Endothelial cell of umbilical vein (primary cell): ENCODE measurements at regions not wholly inside any gene's neighbourhood (a gene's known extent, or its start where the extent isn't known, plus 50 kb on each side); places are given as distances from the start of the nearest gene placed in this dataset.

Experiments
- BruUV-seq: library from RNA; stranded (reverse); fragments of 400-500 nt; replicated peaks from 2 replicates; lab custom pipeline; 2021; lab: Mats Ljungman, UMichigan
- CTCF ChIA-PET: fragments of 300-600, 350-600 bp; sonication (Branson Sonifier 250); formaldehyde crosslinking; loops from one replicate; lab custom pipeline; 2021; ENCODE audit warnings: antibody characterized with exemption, inconsistent platforms; lab: Charles Lee
- POLR2A ChIA-PET: fragments of 300-600, 350-600 bp; sonication (Branson Sonifier 250); formaldehyde crosslinking; loops from one replicate; lab custom pipeline; 2021; ENCODE audit warnings: antibody characterized with exemption, inconsistent platforms; lab: Charles Lee
- DNase-seq: peaks from one replicate; pipeline ENCODE4 v3.0.0-alpha.2; 2011; ENCODE audit warnings: low read depth, low spot score
- FAIRE-seq: peaks from 2 replicates; lab custom pipeline; 2011; peaks lifted over from hg19 to GRCh38; lab: Jason Lieb, UNC
- H2AFZ ChIP-seq: 2 replicates; pipeline ENCODE4 v1.6.0; 2012; ENCODE audit warnings: low read depth, low read length, control low read depth, inconsistent platforms
- H3K27ac ChIP-seq: 2 replicates; pipeline ENCODE4 v1.5.1; 2011; ENCODE audit warnings: low read depth, mild to moderate bottlenecking, control low read depth, low read length, moderate library complexity; ENCODE audit not compliant: insufficient read depth
- H3K27me3 ChIP-seq, 2 experiments: 2 replicates each; pipeline versions ENCODE4 v1.6.0 to v1.6.1; 2011; ENCODE audit warnings: low read length in 2 of 2, mixed read lengths in 1 of 2; ENCODE audit not compliant: control insufficient read depth in 2 of 2, insufficient read depth in 2 of 2
- H3K36me3 ChIP-seq, 2 experiments: 2 replicates in 1 of 2; 3 replicates in 1 of 2; pipeline ENCODE4 v1.5.1; 2011; ENCODE audit warnings: low read length in 2 of 2, mild to moderate bottlenecking in 1 of 2, moderate library complexity in 1 of 2; ENCODE audit not compliant: control insufficient read depth in 2 of 2, insufficient read depth in 2 of 2; ENCODE audit errors: extremely low read depth in 1 of 2
- H3K4me1 ChIP-seq: 3 replicates; pipeline ENCODE4 v1.5.1; 2011; ENCODE audit warnings: mild to moderate bottlenecking, low read length; ENCODE audit not compliant: control insufficient read depth, insufficient read depth; ENCODE audit errors: extremely low read depth
- H3K4me2 ChIP-seq: 2 replicates; pipeline ENCODE4 v1.6.1; 2011; ENCODE audit warnings: low read length, control low read depth, mixed read lengths; ENCODE audit not compliant: insufficient read depth
- H3K4me3 ChIP-seq, 3 experiments: fragments of 200-600 bp in 1 of 3; sonication (generic), shearing (Covaris generic) in 1 of 3; replicated peaks in 1 of 3; 2 replicates each; pipeline ENCODE4 v1.5.1; 2011 to 2016; ENCODE audit warnings: control low read depth in 3 of 3, low read length in 3 of 3, mild to moderate bottlenecking in 2 of 3, inconsistent platforms in 1 of 3, low read depth in 1 of 3, moderate library complexity in 1 of 3; ENCODE audit not compliant: insufficient read depth in 1 of 3
- H3K79me2 ChIP-seq: 2 replicates; pipeline ENCODE4 v1.6.0; 2012; ENCODE audit warnings: low read length, inconsistent platforms; ENCODE audit not compliant: control insufficient read depth, insufficient read depth
- H3K9ac ChIP-seq: replicated peaks from 2 replicates; pipeline ENCODE3; 2011; ENCODE audit warnings: low read length, control low read depth; ENCODE audit not compliant: insufficient read depth; ENCODE audit errors: extremely low read depth
- H3K9me1 ChIP-seq: replicated peaks from 3 replicates; pipeline ENCODE4 v1.6.0; 2011; ENCODE audit warnings: mild to moderate bottlenecking, low read length; ENCODE audit not compliant: control insufficient read depth, insufficient read depth; ENCODE audit errors: extremely low read depth
- H3K9me3 ChIP-seq: replicated peaks from 2 replicates; pipeline ENCODE4 v1.5.1; 2012; ENCODE audit warnings: low read length, inconsistent platforms; ENCODE audit not compliant: control insufficient read depth, insufficient read depth
- H4K20me1 ChIP-seq: replicated peaks from 2 replicates; pipeline ENCODE3; 2011; ENCODE audit warnings: mild to moderate bottlenecking, low read length; ENCODE audit not compliant: control insufficient read depth, insufficient read depth; ENCODE audit errors: extremely low read depth
- EZH2 ChIP-seq: IDR thresholded peaks from 2 replicates; pipeline ENCODE4 v1.6.1; 2012; ENCODE audit warnings: borderline replicate concordance, low read depth, mild to moderate bottlenecking, moderate library complexity, low read length, inconsistent platforms; ENCODE audit not compliant: severe bottlenecking
- FOS ChIP-seq: IDR thresholded peaks from 2 replicates; pipeline ENCODE4 v1.6.1; 2011; ENCODE audit warnings: mild to moderate bottlenecking, low read length, moderate library complexity, borderline replicate concordance; ENCODE audit not compliant: insufficient read depth
- GATA2 ChIP-seq: IDR thresholded peaks from 2 replicates; pipeline ENCODE4 v1.7.0; 2011; ENCODE audit warnings: low read depth, mild to moderate bottlenecking, moderate library complexity, mixed read lengths, low read length; ENCODE audit not compliant: insufficient read length, insufficient read depth
- JUN ChIP-seq: IDR thresholded peaks from 2 replicates; pipeline ENCODE4 v1.6.1; 2011; ENCODE audit warnings: borderline replicate concordance, low read depth; ENCODE audit not compliant: insufficient read length, insufficient read depth
- MYC ChIP-seq: IDR thresholded peaks from one replicate; pipeline ENCODE4 v1.6.1; 2011; ENCODE audit warnings: mild to moderate bottlenecking, low read depth, low read length
- POLR2A ChIP-seq: IDR thresholded peaks from 2 replicates; pipeline ENCODE4 v1.6.1; 2012; ENCODE audit warnings: low read depth, mild to moderate bottlenecking, control low read depth, low read length
- POLR2AphosphoS5 ChIP-seq: IDR thresholded peaks from 2 replicates; pipeline ENCODE4 v1.6.1; 2012; ENCODE audit warnings: low read depth, mild to moderate bottlenecking, control low read depth, low read length, moderate library complexity; ENCODE audit not compliant: insufficient read depth
- dilution Hi-C: fragments of 300-500 bp; cut with MboI; formaldehyde crosslinking; loops from one replicate; pipeline ENCODE4 v1.15.0; 2019; ENCODE audit warnings: low sequenced_read_pairs; ENCODE audit not compliant: extremely low pct_ligation_motif_present
- intact Hi-C: fragments of 100-400 bp; cut with micrococcal nuclease; formaldehyde crosslinking; loops from one replicate; pipeline ENCODE4 v1.10.0; 2022
- TF ChIP-seq, protein P1 (sequence below): IDR thresholded peaks from 2 replicates; pipeline ENCODE4 v1.6.1; 2011; ENCODE audit not compliant: insufficient read depth, insufficient read length
- TF ChIP-seq, protein P2 (sequence below), 2 donors: IDR thresholded peaks; 1 replicate in 1 of 2; 2 replicates in 1 of 2; pipeline ENCODE4 v1.5.1; 2011; ENCODE audit warnings: low read length in 2 of 2, mild to moderate bottlenecking in 2 of 2, moderate library complexity in 2 of 2, control low read depth in 1 of 2, inconsistent platforms in 1 of 2, low read depth in 1 of 2; ENCODE audit not compliant: insufficient read depth in 1 of 2; ENCODE audit errors: extremely low read depth in 1 of 2

- no peak overlapping the region for H3K4me3 ChIP-seq
- dilution Hi-C loops, result no loop called here
- POLR2A ChIA-PET, result no interaction called here
- no peak overlapping the region for H3K4me2 ChIP-seq
- no TSS peak for BruUV-seq
- H3K27me3 ChIP-seq, result no peaks in the 10 kb centered on the region
- peaks cover 10% of the 10 kb centered on the region for H3K9me3 ChIP-seq
- FAIRE-seq (no peak), DNase-seq (no peak)
- H3K36me3 ChIP-seq, result no peaks in the 10 kb centered on the region
- no peaks in the 10 kb centered on the region for H3K9me1 ChIP-seq
- no peak overlapping the region for H3K9ac ChIP-seq
- H3K27ac ChIP-seq, result no peak overlapping the region
- no peak overlapping the region for H2AFZ ChIP-seq
- H3K4me1 ChIP-seq, result no peaks in the 10 kb centered on the region
- H4K20me1 ChIP-seq, result no peaks in the 10 kb centered on the region
- H3K79me2 ChIP-seq, result no peaks in the 10 kb centered on the region
- intact Hi-C loops, result no loop called here
- TF ChIP-seq EZH2, result no peak
- no peak for TF ChIP-seq GATA2
- no peak for TF ChIP-seq JUN
- no peak for TF ChIP-seq FOS
- TF ChIP-seq POLR2AphosphoS5, result no peak
- TF ChIP-seq MYC, result no peak
- TF ChIP-seq, protein P1, sequence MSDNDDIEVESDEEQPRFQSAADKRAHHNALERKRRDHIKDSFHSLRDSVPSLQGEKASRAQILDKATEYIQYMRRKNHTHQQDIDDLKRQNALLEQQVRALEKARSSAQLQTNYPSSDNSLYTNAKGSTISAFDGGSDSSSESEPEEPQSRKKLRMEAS, result no peak
- no peak for TF ChIP-seq POLR2A
- TF ChIP-seq, protein P2, sequence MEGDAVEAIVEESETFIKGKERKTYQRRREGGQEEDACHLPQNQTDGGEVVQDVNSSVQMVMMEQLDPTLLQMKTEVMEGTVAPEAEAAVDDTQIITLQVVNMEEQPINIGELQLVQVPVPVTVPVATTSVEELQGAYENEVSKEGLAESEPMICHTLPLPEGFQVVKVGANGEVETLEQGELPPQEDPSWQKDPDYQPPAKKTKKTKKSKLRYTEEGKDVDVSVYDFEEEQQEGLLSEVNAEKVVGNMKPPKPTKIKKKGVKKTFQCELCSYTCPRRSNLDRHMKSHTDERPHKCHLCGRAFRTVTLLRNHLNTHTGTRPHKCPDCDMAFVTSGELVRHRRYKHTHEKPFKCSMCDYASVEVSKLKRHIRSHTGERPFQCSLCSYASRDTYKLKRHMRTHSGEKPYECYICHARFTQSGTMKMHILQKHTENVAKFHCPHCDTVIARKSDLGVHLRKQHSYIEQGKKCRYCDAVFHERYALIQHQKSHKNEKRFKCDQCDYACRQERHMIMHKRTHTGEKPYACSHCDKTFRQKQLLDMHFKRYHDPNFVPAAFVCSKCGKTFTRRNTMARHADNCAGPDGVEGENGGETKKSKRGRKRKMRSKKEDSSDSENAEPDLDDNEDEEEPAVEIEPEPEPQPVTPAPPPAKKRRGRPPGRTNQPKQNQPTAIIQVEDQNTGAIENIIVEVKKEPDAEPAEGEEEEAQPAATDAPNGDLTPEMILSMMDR (IDR thresholded peaks at IDR 0.05; ENCODE audit: extremely low read depth in 1 of 2, insufficient read depth in 1 of 2, low read depth in 1 of 2, low read length in 2 of 2), result no peak
- CTCF ChIA-PET, result no interaction called here
Observed at GRCh38 chr5:175214152-175214551, 229.8 kb downstream of the DRD1 start.
